Peyer's patch (tissue), 4 donors: ENCODE measurements at regions not wholly inside any gene's neighbourhood (a gene's known extent, or its start where the extent isn't known, plus 50 kb on each side); places are given as distances from the start of the nearest gene placed in this dataset.

Experiments used
- POLR2A ChIP-seq, 2 donors: fragments of 450-650 bp; IDR thresholded peaks; one replicate each; pipeline ENCODE4 v1.5.1; 2017; ENCODE audit warnings: antibody characterized with exemption in 2 of 2, mild to moderate bottlenecking in 2 of 2, moderate library complexity in 2 of 2
- TF ChIP-seq, protein P1 (sequence below), 6 experiments: fragments of 450-650 bp in 4 of 6; fragments of 200-600 bp in 2 of 6; sonication (generic) in 1 of 6; IDR thresholded peaks; one replicate each; pipeline ENCODE4 v1.5.1; 2017 to 2019; ENCODE audit warnings: antibody characterized with exemption in 6 of 6, mild to moderate bottlenecking in 3 of 6, moderate library complexity in 1 of 6

- TF ChIP-seq, protein P1, sequence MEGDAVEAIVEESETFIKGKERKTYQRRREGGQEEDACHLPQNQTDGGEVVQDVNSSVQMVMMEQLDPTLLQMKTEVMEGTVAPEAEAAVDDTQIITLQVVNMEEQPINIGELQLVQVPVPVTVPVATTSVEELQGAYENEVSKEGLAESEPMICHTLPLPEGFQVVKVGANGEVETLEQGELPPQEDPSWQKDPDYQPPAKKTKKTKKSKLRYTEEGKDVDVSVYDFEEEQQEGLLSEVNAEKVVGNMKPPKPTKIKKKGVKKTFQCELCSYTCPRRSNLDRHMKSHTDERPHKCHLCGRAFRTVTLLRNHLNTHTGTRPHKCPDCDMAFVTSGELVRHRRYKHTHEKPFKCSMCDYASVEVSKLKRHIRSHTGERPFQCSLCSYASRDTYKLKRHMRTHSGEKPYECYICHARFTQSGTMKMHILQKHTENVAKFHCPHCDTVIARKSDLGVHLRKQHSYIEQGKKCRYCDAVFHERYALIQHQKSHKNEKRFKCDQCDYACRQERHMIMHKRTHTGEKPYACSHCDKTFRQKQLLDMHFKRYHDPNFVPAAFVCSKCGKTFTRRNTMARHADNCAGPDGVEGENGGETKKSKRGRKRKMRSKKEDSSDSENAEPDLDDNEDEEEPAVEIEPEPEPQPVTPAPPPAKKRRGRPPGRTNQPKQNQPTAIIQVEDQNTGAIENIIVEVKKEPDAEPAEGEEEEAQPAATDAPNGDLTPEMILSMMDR (IDR thresholded peaks at IDR 0.05): no peak
- no peak for TF ChIP-seq POLR2A (IDR thresholded peaks at IDR 0.05)
These were observed 124.4 kb downstream of the LRRN1 start for GRCh38 chr3:3923619-3924018.
